ENCODE measurements at regions not wholly inside any gene's neighbourhood (a gene's known extent, or its start where the extent isn't known, plus 50 kb on each side); places are given as distances from the start of the nearest gene placed in this dataset.

DNA sequence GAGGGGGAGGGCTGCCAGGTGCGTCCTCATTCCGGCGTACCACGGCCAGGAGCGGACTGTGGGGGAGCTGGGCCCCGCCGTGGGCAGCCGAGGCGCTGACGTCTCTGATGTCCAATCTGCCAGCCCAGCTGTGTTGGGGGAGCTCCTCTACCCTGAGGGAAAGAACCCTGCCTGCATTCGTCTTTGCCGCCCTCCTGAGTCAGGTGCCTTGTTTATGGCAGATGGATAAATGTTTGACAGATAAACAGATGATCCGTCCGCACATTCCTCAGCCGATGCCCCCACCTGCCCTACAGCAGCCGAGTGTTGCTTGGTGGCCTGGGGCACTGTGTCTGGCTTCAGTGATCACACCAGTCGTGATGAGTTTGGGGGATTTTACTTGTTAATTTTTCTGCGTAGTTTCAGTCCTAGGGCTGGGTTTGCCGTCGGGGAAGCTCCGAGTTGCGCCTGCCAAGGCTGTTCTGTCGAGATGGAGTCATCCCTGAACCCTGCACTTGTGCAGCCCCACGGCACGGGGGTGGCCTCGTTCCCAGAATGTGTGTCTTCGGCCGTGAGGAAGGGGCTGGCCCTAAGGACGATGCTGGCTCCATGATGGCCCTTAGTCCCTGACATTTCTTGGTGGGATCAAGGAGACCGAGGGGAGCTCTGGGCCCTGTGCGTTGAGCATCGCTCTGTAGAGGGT, 1083.9 kb downstream of the BRD1 start:
- H3K4me3 ChIP-seq: no peak overlapping the region
- no peaks in the 10 kb centered on the region for H3K9me2 ChIP-seq (ENCODE audit: insufficient read depth)
- H3K27me3 Mint-ChIP-seq (ENCODE audit: insufficient read depth, low read depth, poor library complexity): peaks cover 5% of the 10 kb centered on the region
- H3K27ac ChIP-seq (ENCODE audit: low read depth): no peak overlapping the region
- DNase-seq (ENCODE audit: low spot score): no peak
- H3K27me3 ChIP-seq (ENCODE audit: insufficient read depth): no peaks in the 10 kb centered on the region
- no peak overlapping the region for H3K27ac Mint-ChIP-seq
- H4K20me1 ChIP-seq (replicated peaks; ENCODE audit: insufficient read depth): no peaks in the 10 kb centered on the region
- no peaks in the 10 kb centered on the region; the same call in 2 of the 3 replicates for H3K36me3 Mint-ChIP-seq (ENCODE audit: low read depth)
- H3K4me1 Mint-ChIP-seq: no peaks in the 10 kb centered on the region
- H3K9me3 Mint-ChIP-seq: no peaks in the 10 kb centered on the region
- H3K4me3 Mint-ChIP-seq: no peak overlapping the region
- H2AFZ ChIP-seq: no peak overlapping the region
- ATAC-seq: no peak
- H3K4me2 ChIP-seq: no peak overlapping the region
- H3K36me3 ChIP-seq (ENCODE audit: insufficient read depth): no peaks in the 10 kb centered on the region; the same call in 1 of the 2 replicates
- no peaks in the 10 kb centered on the region for H3K4me1 ChIP-seq (ENCODE audit: insufficient read depth)
- TF ChIP-seq REST (IDR thresholded peaks at IDR 0.05; ENCODE audit: unreplicated experiment): no peak
- TF ChIP-seq POLR2AphosphoS5 (IDR thresholded peaks at IDR 0.05; ENCODE audit: low read depth): no peak
- TF ChIP-seq ZNF114 (CRISPR knock-in tag; IDR thresholded peaks at IDR 0.05): no peak
- no peak for TF ChIP-seq JUNB (IDR thresholded peaks at IDR 0.05; ENCODE audit: unreplicated experiment)
- TF ChIP-seq EZH2 (IDR thresholded peaks at IDR 0.05; ENCODE audit: low read depth, unreplicated experiment): no peak
- TF ChIP-seq, protein P1, sequence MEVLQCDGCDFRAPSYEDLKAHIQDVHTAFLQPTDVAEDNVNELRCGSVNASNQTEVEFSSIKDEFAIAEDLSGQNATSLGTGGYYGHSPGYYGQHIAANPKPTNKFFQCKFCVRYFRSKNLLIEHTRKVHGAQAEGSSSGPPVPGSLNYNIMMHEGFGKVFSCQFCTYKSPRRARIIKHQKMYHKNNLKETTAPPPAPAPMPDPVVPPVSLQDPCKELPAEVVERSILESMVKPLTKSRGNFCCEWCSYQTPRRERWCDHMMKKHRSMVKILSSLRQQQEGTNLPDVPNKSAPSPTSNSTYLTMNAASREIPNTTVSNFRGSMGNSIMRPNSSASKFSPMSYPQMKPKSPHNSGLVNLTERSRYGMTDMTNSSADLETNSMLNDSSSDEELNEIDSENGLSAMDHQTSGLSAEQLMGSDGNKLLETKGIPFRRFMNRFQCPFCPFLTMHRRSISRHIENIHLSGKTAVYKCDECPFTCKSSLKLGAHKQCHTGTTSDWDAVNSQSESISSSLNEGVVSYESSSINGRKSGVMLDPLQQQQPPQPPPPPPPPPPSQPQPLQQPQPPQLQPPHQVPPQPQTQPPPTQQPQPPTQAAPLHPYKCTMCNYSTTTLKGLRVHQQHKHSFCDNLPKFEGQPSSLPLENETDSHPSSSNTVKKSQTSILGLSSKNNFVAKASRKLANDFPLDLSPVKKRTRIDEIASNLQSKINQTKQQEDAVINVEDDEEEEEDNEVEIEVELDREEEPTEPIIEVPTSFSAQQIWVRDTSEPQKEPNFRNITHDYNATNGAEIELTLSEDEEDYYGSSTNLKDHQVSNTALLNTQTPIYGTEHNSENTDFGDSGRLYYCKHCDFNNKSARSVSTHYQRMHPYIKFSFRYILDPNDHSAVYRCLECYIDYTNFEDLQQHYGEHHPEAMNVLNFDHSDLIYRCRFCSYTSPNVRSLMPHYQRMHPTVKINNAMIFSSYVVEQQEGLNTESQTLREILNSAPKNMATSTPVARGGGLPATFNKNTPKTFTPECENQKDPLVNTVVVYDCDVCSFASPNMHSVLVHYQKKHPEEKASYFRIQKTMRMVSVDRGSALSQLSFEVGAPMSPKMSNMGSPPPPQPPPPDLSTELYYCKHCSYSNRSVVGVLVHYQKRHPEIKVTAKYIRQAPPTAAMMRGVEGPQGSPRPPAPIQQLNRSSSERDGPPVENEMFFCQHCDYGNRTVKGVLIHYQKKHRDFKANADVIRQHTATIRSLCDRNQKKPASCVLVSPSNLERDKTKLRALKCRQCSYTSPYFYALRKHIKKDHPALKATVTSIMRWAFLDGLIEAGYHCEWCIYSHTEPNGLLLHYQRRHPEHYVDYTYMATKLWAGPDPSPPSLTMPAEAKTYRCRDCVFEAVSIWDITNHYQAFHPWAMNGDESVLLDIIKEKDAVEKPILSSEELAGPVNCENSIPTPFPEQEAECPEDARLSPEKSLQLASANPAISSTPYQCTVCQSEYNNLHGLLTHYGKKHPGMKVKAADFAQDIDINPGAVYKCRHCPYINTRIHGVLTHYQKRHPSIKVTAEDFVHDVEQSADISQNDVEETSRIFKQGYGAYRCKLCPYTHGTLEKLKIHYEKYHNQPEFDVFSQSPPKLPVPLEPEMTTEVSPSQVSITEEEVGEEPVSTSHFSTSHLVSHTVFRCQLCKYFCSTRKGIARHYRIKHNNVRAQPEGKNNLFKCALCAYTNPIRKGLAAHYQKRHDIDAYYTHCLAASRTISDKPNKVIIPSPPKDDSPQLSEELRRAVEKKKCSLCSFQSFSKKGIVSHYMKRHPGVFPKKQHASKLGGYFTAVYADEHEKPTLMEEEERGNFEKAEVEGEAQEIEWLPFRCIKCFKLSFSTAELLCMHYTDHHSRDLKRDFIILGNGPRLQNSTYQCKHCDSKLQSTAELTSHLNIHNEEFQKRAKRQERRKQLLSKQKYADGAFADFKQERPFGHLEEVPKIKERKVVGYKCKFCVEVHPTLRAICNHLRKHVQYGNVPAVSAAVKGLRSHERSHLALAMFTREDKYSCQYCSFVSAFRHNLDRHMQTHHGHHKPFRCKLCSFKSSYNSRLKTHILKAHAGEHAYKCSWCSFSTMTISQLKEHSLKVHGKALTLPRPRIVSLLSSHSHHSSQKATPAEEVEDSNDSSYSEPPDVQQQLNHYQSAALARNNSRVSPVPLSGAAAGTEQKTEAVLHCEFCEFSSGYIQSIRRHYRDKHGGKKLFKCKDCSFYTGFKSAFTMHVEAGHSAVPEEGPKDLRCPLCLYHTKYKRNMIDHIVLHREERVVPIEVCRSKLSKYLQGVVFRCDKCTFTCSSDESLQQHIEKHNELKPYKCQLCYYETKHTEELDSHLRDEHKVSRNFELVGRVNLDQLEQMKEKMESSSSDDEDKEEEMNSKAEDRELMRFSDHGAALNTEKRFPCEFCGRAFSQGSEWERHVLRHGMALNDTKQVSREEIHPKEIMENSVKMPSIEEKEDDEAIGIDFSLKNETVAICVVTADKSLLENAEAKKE (CRISPR knock-in tag; IDR thresholded peaks at IDR 0.05): no peak
- TF ChIP-seq CTCF (conservative IDR thresholded peaks at IDR 0.05; ENCODE audit: low read depth in 2 of 2): no peak
- TF ChIP-seq EZH2phosphoT487 (IDR thresholded peaks at IDR 0.05; ENCODE audit: unreplicated experiment): no peak
- no peak for TF ChIP-seq CREB1 (CRISPR knock-in tag; IDR thresholded peaks at IDR 0.05; ENCODE audit: low read depth)
- TF ChIP-seq ZNF331 (CRISPR knock-in tag; IDR thresholded peaks at IDR 0.05; ENCODE audit: low read depth): no peak
- TF ChIP-seq ETS1 (IDR thresholded peaks at IDR 0.05): no peak
- TF ChIP-seq NANOG (IDR thresholded peaks at IDR 0.05; ENCODE audit: borderline replicate concordance): no peak
- no peak for TF ChIP-seq STAT1 (IDR thresholded peaks at IDR 0.05; ENCODE audit: unreplicated experiment)
- H3K79me2 ChIP-seq (replicated peaks; ENCODE audit: insufficient read depth): no peaks in the 10 kb centered on the region
- H3F3A ChIP-seq (replicated peaks; ENCODE audit: low read depth): no peaks in the 10 kb centered on the region

Data from GM23338 (cell line).